Karpas-422 (cell line): ENCODE measurements at regions not wholly inside any gene's neighbourhood (a gene's known extent, or its start where the extent isn't known, plus 50 kb on each side); places are given as distances from the start of the nearest gene placed in this dataset.
"Not testable (repeated sequence)": the region's sequence is repeated elsewhere in the genome, so short reads cannot be mapped to it uniquely, and the experiment has no call there.

ENCODE experiments used
- DNase-seq: peaks from one replicate; pipeline ENCODE4 v3.0.0-alpha.2; 2015
- H2AFZ ChIP-seq: fragments of 200-600 bp; sonication (generic); 2 replicates; pipeline ENCODE4 v1.6.1; 2014; ENCODE audit warnings: antibody characterized with exemption, low read length, mixed read lengths
- H3K27ac ChIP-seq: fragments of 200-600 bp; sonication (generic); 2 replicates; pipeline ENCODE4 v1.5.1; 2014; ENCODE audit warnings: mild to moderate bottlenecking, low read length, moderate library complexity
- H3K27me3 ChIP-seq: fragments of 200-600 bp; sonication (generic); 2 replicates; pipeline ENCODE4 v1.6.1; 2014; ENCODE audit warnings: low read length, mixed read lengths
- H3K36me3 ChIP-seq: fragments of 200-600 bp; sonication (generic); 2 replicates; pipeline ENCODE4 v1.6.1; 2014; ENCODE audit warnings: low read length, mixed read lengths; ENCODE audit not compliant: insufficient read depth
- H3K4me1 ChIP-seq: fragments of 200-600 bp; sonication (generic); 2 replicates; pipeline ENCODE4 v1.6.1; 2014; ENCODE audit warnings: mild to moderate bottlenecking, low read length, mixed read lengths
- H3K4me2 ChIP-seq: fragments of 200-600 bp; sonication (generic); 2 replicates; pipeline ENCODE4 v1.6.1; 2014; ENCODE audit warnings: low read length, low read depth, mild to moderate bottlenecking; ENCODE audit not compliant: poor library complexity, severe bottlenecking
- H3K4me3 ChIP-seq: fragments of 200-600 bp; sonication (generic); 2 replicates; pipeline ENCODE4 v1.5.1; 2014; ENCODE audit warnings: mild to moderate bottlenecking, antibody characterized with exemption, low read length, mixed read lengths
- H3K79me2 ChIP-seq: fragments of 200-600 bp; sonication (generic); 2 replicates; pipeline ENCODE4 v1.6.1; 2014; ENCODE audit warnings: mild to moderate bottlenecking, low read length, mixed read lengths
- H3K9ac ChIP-seq: fragments of 200-600 bp; sonication (generic); 2 replicates; pipeline ENCODE4 v1.6.0; 2014; ENCODE audit warnings: low read length
- H3K9me2 ChIP-seq: fragments of 200-600 bp; sonication (generic), shearing (Covaris generic); replicated peaks from 2 replicates; pipeline ENCODE4 v1.6.0; 2014; ENCODE audit warnings: mild to moderate bottlenecking, low read length, moderate library complexity; ENCODE audit not compliant: insufficient read depth
- H3K9me3 ChIP-seq: fragments of 300-700, 200-600 bp; sonication (generic); 2 replicates; pipeline ENCODE4 v1.6.1; 2014; ENCODE audit warnings: low read length, mixed read lengths
- H4K20me1 ChIP-seq: fragments of 200-600 bp; sonication (generic); 2 replicates; pipeline ENCODE4 v1.6.1; 2014; ENCODE audit warnings: mild to moderate bottlenecking, antibody characterized with exemption, low read length, low read depth; ENCODE audit not compliant: insufficient read depth

- Histone ChIP-seq H4K20me1 (no peaks in the 10 kb centered on the region), H3K79me2 (no peaks in the 10 kb centered on the region), H3K9me2 (no peaks in the 10 kb centered on the region), H3K4me3 (no peak overlapping the region; the same call in 1 of the 2 replicates), H3K4me1 (peaks cover 63% of the 10 kb centered on the region), H3K9me3 (no peaks in the 10 kb centered on the region), H3K9ac (peak overlapping the region; percentile 56), H3K4me2 (peak overlapping the region; percentile 42), H2AFZ (peak overlapping the region; percentile 9; the same call in 1 of the 2 replicates), H3K27ac (peak overlapping the region; percentile 99), H3K36me3 (no peaks in the 10 kb centered on the region), H3K27me3 (no peaks in the 10 kb centered on the region)
- DNase-seq: peak; percentile 75
Observed at GRCh38 chr1:178659789-178660208, 65.2 kb upstream of the RALGPS2 start.

GRCh38 chr1:178660461-178660860 lies 64.6 kb upstream of the RALGPS2 start:
- Histone ChIP-seq H3K9ac (peak overlapping the region; percentile 56), H2AFZ (peak overlapping the region; percentile 9; the same call in 1 of the 2 replicates), H3K9me2 (no peaks in the 10 kb centered on the region), H3K36me3 (no peaks in the 10 kb centered on the region), H3K27ac (peak overlapping the region; percentile 99), H3K9me3 (no peaks in the 10 kb centered on the region), H4K20me1 (no peaks in the 10 kb centered on the region), H3K4me1 (peaks cover 70% of the 10 kb centered on the region), H3K4me3 (no peak overlapping the region), H3K79me2 (peaks cover 2% of the 10 kb centered on the region), H3K4me2 (peak overlapping the region; percentile 42), H3K27me3 (no peaks in the 10 kb centered on the region)
- peak; percentile 59 for DNase-seq

DNA sequence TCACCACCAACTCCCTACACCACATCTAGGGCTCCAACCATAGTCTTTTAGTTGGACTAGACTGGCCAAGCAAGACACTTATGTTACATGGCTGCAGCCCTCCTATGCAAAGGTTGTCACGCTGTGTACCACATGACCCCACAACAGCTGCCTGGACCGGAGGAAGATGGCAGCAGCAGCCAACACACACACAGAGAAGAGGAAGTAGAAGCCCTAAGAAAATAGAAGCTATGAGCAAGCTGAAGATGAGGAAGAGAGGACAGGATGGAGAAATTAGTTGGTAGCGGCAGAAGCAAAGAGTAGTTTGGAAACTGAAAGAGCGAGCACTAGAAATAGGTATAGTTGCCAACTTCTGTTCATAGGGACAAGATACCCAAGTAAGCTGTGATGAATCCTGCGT lies 60.8 kb upstream of the RALGPS2 start:
- no peaks in the 10 kb centered on the region; the same call in 1 of the 2 replicates for H3K9me3 ChIP-seq
- peaks cover 90% of the 10 kb centered on the region for H3K4me1 ChIP-seq
- H3K9ac ChIP-seq: peak overlapping the region; percentile 75
- H3K36me3 ChIP-seq: peaks cover 21% of the 10 kb centered on the region
- H3K9me2 ChIP-seq: no peaks in the 10 kb centered on the region
- peak overlapping the region; percentile 68 for H3K4me2 ChIP-seq
- H3K27ac ChIP-seq: peak overlapping the region; percentile 99
- H2AFZ ChIP-seq: no peak overlapping the region
- DNase-seq: peak; percentile 97
- H3K27me3 ChIP-seq: no peaks in the 10 kb centered on the region
- H4K20me1 ChIP-seq: no peaks in the 10 kb centered on the region
- peaks cover 36% of the 10 kb centered on the region for H3K79me2 ChIP-seq
- peak overlapping the region; percentile 41 for H3K4me3 ChIP-seq

DNA sequence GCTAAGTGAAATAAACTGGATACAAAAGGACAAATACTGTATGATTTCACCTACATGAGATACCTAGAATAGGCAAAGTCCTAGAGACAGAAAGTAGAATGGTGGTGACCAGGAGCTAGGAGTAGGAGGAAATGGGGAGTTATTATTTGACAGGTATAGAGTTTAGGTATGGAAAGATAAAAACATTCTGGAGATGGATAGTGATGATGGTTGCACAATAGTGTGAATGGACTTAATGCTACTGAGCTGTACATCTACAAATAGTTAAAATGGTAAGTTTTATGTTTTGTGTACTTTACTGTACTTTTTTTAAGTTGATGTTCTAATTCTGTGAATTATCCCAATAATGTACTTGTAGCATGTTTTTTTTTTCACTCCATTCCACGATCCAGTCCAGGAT lies 59.5 kb upstream of the RALGPS2 start:
- H3K9me3 ChIP-seq: no peaks in the 10 kb centered on the region; the same call in 1 of the 2 replicates
- no peak overlapping the region for H2AFZ ChIP-seq
- DNase-seq: no peak
- H3K4me1 ChIP-seq: peaks cover 86% of the 10 kb centered on the region
- no peaks in the 10 kb centered on the region for H3K27me3 ChIP-seq
- H4K20me1 ChIP-seq: no peaks in the 10 kb centered on the region
- peaks cover 47% of the 10 kb centered on the region for H3K79me2 ChIP-seq
- H3K4me3 ChIP-seq: 0 out of 2 replicates have a peak overlapping the region, but pooled peaks have one; percentile 7
- H3K27ac ChIP-seq: peak overlapping the region; percentile 99
- 0 out of 2 replicates have a peak overlapping the region, but pooled peaks have one; percentile 36 for H3K9ac ChIP-seq
- H3K9me2 ChIP-seq: no peaks in the 10 kb centered on the region
- peaks cover 31% of the 10 kb centered on the region for H3K36me3 ChIP-seq
- peak overlapping the region; percentile 68 for H3K4me2 ChIP-seq

GRCh38 chr1:178666891-178667290 lies 58.2 kb upstream of the RALGPS2 start:
- H3K9ac ChIP-seq: peak overlapping the region; percentile 75
- H3K4me1 ChIP-seq: peaks cover 78% of the 10 kb centered on the region
- H3K9me3 ChIP-seq, H3K27me3 ChIP-seq, H2AFZ ChIP-seq, H4K20me1 ChIP-seq, H3K9me2 ChIP-seq: not testable (repeated sequence)
- H3K4me3 ChIP-seq: peak overlapping the region; percentile 84
- peak overlapping the region; percentile 84 for H3K4me2 ChIP-seq
- peaks cover 40% of the 10 kb centered on the region for H3K36me3 ChIP-seq
- peak; percentile 90 for DNase-seq
- H3K27ac ChIP-seq: peak overlapping the region; percentile 99
- peaks cover 56% of the 10 kb centered on the region for H3K79me2 ChIP-seq

DNA sequence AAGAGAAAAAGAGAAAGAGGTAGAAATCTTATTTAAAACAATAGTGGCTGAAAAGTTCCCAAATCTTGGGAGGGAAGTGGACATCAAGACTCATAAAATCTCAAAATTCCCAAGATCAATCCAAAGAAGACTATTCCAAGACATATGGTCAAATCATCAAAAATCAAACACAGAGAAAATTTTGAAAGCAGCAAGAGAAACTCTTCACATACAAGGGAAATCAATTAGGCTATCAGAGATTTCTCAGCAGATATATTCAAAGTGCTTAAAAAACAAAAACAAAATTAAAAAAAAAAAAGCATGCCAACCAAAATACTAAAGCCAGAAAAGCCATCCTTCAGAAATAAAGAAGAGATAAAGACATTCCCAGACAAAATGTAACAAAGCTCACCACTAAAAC lies 52.6 kb upstream of the RALGPS2 start:
- Histone ChIP-seq H3K27ac (peak overlapping the region; percentile 52), H3K9ac (no peak overlapping the region), H3K4me2 (no peak overlapping the region), H3K79me2 (peaks cover 89% of the 10 kb centered on the region), H3K9me2 (no peaks in the 10 kb centered on the region), H3K9me3 (peaks cover 9% of the 10 kb centered on the region), H2AFZ (no peak overlapping the region), H3K4me1 (peaks cover 24% of the 10 kb centered on the region), H3K4me3 (no peak overlapping the region), H3K36me3 (peaks cover 75% of the 10 kb centered on the region), H4K20me1 (no peaks in the 10 kb centered on the region), H3K27me3 (no peaks in the 10 kb centered on the region)
- no peak for DNase-seq

DNA sequence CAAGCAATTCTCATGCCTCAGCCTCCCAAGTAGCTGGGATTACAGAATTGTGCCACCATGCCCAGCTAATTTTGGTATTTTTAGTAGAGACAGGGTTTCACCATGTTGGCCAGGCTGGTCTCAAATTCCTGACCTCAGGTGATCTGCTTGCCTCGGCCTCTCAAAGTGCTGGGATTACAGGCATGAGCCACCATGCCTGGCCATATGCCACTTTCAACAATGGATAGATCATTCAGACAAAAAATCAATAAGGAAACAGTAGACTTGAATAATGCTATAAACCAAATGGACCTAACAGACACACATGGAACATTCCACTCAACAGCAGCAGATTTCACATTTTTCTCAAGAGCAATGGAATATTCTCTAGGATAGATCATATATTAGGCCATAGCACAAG lies 50.5 kb upstream of the RALGPS2 start:
- Histone ChIP-seq H3K4me1 (peaks cover 14% of the 10 kb centered on the region), H3K36me3 (peaks cover 70% of the 10 kb centered on the region), H3K27ac (peak overlapping the region; percentile 57), H3K79me2 (peaks cover 89% of the 10 kb centered on the region)
- H3K9me2 ChIP-seq, H3K27me3 ChIP-seq, H3K4me2 ChIP-seq, H3K9ac ChIP-seq, H3K4me3 ChIP-seq, H4K20me1 ChIP-seq, H2AFZ ChIP-seq, H3K9me3 ChIP-seq, DNase-seq: not testable (repeated sequence)
